HG03571 (cell line): ENCODE measurements at regions not wholly inside any gene's neighbourhood (a gene's known extent, or its start where the extent isn't known, plus 50 kb on each side); places are given as distances from the start of the nearest gene placed in this dataset.

Experiments
- ATAC-seq: cut with Tn5 transposase; IDR thresholded peaks from one replicate; pipeline ENCODE4 v1.9.1; 2021; ENCODE audit not compliant: unreplicated experiment

DNA sequence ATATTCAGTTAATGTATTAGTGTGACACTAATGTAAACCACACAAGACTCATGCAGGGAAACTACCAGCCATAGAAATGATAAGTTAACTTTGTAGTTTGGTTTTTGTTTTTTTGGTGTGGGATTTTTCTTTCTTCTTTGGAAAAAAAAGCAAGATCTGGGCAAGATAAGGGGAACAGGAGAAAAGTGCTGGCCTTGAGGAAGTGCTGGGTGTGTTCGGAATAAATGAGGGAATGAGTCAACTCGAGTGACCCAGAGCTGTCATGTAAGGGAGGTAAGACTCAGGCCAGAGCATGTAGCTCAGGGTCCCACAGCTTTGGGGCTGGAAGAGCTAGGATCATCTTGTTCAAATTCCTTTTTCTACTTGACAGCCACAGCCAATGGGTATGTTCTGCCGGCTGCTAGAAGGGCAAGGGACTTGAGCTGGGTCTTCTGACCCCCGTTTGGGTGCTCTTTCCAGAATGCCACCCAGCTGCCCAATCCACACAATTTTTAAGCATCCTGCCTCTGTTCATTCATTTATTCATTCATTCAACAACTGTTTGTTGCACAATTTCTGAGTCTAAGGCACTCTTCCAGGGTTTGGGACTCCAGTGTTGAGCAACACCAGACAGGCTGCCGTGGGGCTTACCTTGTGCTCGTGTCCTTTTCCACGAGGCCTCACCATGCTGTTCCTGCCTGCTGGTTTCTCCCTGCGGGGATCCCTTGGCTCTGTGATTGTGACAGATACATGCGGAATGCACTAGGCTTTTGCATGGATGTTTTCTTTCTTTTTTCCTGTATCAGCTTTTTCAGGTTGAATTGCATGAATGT, 54.5 kb downstream of the CLDN34 start:
- ATAC-seq = no peak

DNA sequence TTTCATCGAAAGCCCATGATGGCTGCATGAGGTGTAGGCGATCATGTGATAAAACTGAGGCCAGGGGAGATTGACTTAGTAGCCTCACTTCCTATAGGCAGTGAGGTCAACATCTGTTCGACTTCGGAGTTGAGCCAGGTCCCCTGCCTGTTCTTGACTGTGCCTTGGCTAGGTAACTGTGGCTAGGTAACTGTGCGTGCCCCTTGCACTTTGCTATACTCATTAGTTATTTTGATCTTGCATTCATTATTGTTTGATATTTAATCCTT, 55.0 kb downstream of the CLDN34 start:
- ATAC-seq = no peak

DNA sequence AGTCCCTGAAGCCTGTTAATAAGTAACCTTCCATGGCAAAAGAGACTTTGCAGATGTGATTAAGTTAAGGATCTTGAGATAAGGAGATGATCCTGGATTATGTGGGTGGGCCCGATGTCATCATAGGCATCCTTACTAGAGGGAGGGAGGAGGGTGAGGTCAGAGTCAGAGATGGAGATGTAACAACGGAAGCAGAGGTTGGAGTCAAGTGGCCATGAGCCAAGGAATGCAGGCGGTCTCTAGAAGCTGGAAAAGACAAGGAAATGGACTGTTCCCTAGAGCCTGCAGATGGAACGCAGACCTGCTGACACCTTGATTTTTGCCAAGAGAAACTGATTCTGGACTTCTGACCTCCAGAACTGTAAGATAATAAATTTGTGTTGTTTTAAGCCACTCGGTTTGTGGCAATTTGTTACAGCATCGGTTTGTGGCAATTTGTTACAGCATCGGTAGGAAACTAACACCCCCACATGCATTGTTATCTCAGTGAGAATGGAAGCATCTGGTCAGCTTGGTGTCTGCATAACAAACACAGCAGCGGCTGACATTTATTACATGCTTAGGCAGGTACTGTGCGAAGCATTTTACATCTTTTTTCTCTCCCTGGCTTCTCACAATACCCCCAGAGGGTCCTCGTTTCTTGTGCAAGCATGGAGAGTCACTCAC, 55.6 kb downstream of the CLDN34 start:
- no peak for ATAC-seq

DNA sequence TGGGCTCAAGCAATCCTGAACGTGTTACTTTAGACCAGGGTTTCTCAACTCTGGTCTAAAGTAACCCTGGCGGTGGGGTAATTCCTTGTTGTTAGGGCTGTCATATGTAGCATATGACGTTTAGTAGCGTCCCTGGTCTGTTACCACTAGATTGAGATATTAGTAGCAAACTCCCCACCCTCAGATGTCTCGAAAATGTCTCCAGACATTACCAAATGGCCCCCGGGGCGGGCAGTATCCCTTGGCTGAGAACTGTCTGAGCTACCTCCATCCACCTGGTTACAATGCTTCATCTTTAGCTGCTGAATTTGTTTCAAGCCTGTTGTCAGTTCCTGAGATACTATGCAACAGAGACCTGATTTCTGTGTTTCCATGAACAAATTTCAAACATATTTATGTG, 56.7 kb downstream of the CLDN34 start:
- no peak for ATAC-seq

DNA sequence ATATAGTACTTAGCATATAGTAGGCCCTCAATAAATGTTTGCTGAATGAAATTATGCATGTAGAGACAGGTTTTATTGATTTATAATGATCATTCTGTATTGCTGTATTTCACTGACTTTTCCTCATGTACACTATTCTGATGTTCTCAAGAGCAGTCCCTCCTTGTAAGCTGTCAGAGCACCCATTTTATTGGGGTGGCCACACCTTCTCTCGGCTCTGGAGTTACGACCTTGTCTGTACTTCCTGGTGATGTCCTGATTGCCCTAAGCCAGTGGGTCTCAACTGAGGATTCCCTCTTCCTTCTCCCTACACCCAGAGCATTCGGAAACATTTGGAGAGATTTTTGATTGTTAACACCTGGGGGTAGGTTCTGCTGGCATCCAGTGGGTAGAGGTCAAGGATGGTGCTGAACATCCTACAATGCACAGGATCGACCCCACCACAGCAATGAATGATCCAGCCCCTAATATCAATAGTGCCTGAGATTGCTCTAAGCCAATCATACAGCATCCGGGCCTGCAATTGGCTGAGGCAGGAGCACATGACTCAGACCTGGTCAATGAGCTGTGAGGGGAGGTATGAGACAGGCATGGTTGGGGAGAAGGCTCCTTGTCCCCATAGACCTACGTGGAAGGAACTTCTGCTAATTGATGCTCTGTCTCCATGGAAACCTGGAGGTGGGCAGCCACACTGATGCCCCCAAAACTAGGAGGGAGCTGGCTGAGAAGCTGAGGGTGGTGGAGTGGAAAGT, 58.8 kb downstream of the CLDN34 start:
- no peak for ATAC-seq

DNA sequence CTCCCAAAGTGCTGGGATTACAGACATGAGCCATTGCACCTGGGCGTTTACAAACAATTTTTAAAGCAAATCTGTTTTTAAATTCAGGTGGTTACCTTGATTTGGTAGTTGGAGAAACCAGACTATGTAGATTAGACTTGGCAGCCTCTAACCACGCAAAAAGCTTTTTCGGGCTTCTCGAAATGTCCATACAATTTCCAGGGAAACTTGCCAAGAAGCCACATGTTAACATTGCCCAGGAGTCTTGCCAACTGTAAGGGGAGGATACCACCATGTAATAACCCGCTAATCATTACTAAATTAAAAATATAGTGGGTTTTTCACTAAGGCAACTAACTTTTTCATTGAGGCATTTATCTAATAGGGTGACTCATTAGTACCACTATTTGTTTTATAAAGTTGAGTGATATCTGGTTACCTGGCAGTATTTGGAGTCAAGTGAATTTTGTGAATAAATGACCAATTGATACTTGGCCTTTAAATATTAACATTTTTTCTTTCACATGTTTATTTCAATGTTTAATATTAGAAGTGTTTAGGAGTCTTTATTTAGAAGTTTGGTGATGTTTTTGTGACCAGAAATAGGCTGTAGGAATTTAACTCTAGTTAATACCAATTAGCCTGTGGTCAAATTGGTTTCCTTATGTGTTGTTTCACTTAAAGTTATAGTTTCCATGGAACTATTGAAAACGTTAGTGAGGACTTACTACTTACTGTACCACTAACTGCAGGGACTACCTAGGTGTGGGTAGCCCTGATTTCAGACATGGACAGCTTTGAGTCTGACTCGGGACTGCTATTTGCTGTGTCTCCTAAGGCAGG, 61.3 kb downstream of the CLDN34 start:
- no peak for ATAC-seq

DNA sequence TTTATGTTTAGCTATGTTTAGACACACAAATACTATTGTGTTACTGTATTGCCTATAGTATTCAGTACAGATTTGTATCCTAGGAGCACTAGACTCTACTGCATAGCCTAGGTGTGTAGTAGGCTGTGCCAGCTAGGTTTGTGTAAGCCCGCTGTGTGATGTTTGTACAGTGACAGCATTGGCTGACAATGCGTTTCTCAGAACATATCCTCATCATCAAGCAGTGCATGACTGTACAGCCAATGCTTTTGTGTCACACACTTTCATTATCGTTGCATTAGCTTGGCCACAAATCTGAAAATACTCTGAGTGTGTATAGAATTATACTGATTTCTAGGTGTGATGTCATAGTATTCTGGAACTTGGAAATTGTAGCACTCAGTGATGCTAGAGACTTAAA, 63.4 kb downstream of the CLDN34 start:
- no peak for ATAC-seq

DNA sequence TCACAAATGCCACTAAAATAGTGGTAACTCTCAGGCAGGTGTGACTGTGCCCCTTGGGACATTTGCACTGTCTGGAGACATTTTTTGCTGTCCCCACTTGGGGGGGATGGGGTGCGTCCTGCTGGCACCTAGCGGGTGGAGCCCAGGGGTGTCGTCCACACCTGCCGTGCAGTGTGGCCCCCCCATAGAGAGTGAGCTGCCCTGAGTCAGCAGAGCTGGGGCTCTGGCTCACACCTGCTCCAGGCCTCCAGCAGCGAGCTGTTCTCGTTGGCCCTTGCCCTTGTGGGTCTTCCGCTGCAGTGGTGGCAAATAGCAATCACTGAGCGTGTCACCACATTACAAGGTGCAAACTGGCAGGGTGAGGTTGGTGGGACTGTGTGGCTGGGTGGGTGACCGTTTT, 64.6 kb downstream of the CLDN34 start:
- ATAC-seq = no peak

DNA sequence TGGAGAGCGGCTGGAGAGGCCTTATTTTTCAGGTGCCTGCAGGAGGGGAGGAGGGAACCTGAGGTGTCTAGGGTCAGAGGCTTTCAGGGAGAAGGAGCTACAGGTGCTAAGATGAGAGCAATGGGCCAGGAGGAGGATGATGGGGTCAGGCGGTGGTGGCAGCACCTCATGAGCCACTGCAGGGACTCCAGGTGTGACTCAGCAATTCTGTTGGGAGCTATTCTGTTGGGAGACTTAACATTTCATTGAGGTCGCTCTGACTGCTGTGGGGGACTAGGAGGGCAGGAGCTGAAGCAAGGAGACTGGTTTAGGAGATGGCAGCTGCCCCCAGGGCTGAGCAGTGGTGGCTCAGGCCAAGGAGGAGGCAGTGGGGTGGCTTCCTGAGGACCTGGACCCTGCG, 65.0 kb downstream of the CLDN34 start:
- ATAC-seq = no peak

DNA sequence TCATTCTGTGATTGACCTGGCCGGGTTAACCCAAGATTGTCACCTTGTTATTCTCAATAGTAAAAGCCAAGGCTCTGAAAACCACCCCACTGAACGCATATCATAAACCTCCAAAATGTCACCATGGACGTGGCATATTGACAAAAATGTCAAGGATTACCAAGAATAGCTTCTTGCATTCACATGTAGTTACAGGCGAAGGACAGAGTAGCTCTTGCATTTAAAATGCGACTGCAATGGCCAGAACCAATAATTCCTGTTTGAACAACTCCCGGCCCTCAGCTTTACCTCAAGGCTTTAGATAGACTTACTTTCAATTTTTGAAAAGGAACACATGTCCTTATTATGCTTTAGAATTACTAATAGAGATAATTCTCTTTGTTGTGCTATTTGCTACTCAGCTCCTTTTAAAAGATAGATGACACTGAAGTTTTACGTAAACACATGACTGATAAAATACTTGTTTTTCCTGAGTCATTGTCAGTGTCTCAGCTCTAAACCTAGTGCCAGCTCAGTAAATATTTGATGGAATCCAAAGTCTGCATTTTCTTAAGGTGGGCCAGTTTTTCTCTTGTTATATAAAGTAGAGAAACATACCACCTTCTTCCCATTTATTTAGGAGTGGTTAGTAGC, 66.3 kb downstream of the CLDN34 start:
- no peak for ATAC-seq

DNA sequence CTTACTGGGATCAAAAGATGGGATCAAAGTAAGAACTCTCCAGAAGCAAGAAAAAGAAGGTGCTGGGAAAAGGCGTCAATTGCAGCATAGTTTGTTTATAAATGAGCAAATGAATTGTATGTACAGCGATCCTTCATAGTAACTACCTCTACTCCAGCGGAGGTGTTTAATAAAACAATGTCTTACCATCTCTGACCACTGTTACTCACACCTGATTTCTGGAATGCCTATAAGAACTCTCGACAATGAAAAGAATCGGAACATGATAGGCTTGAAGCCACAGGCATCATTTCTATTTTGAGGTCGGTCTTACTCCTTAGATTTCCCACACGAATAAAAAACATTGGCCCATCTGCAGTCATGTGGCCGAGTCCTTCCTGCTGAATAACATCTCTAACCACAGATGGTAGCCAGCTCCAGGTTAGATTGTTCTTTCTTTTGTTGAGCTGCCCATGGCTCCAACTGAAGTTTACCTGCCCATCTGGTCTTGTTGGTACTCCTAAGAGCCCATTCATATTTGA, 67.6 kb downstream of the CLDN34 start:
- no peak for ATAC-seq

DNA sequence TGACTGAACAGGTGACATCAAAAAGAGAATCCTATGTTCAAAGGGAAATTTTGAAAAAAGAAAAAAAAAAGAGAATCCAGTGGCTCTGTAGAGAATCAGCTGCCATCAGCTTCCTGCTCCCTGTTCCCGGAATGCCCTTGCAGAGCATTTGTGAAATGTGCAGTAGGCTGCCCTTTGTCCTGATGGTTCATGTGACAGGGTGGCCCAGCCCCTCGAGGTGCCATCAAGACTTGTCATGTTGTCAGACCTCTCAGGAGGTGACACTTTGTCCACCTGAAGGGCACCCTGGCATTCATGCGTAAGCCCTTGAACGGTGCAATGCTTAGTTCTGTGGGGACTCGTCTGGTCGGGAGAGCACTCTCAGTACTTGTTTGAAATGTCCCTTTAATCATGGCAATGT, 71.4 kb downstream of the CLDN34 start:
- no peak for ATAC-seq

DNA sequence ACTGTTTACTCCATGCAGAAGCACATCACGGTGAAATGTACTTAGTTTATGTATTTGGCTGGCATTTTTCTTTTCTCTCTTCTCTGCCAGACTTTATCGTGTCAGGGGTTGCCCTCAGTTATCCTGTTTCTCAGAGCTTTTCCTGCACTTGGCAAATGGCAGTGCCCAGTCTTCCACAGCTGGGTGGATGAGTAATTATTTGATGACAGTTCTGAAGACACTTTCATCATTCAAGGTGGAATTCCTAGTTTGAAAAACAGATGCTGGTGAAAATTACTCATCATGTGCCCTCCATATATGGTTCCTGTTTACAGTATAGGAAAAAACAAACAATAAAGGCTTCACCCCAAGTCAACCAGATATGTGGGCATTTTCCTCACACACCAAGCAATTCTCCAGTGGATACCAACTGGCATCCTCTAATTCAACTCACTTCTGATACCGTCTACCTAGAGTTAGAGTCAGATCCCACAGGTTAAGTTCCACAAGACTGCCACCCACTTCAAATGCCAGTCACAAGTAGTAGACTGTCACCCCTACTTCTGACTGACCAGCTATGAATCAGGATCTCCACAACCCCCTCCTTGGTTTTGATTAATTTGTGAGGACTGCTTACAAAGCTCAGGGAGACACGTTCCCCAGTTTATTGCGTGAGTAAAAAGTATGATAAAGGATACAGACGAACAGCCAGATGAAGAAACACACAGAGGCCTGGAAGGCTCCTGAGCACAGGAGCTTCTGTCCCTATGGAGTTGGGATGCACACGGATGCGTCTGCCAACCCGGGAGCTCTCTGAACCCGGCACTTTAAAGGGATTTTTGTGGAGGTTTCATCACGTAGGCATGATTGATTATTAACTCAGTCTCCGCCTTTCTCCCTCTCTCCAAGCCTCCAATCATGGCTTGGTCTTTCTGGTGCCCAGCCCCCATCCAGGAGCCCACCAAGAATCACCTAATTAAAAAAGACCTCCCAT, 72.9 kb downstream of the CLDN34 start:
- no peak for ATAC-seq

DNA sequence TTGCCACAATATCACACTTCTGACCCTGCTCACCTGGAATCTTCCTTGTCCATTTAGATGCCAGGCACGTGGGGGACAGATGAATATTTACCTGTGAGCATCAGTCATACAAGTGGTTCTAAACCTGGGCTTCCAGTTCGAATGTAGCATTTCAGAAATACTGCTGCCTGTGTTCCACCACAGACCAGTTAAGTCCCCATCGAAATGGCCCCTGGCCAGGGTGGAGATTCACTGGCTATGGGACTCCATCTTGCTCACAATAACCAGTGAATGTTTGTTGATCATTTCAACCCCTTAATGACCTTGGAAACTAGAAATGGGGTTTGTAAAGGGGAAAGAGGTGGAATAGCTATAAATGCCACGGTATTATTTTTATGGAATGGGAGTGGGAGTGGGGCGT, 73.8 kb downstream of the CLDN34 start:
- ATAC-seq = no peak

DNA sequence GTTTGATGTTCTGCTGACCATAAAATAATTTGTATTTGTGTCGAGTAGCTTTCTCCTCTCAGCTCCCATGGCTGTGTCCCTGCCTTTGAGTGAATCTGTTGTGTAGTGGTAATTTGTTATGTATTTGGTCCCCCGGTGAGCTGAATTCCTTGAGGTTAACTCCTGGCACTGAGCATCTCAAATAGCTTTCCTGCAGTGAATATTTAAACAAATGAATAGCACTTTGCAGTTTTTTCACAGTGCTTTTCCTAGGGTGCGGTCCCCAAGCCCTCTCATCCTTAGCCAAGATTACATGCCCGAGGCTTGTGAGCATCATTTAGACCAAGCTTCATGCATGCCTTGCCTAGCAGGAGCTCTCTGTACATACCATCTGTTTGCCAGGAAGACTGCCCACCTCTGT, 74.2 kb downstream of the CLDN34 start:
- ATAC-seq = no peak

DNA sequence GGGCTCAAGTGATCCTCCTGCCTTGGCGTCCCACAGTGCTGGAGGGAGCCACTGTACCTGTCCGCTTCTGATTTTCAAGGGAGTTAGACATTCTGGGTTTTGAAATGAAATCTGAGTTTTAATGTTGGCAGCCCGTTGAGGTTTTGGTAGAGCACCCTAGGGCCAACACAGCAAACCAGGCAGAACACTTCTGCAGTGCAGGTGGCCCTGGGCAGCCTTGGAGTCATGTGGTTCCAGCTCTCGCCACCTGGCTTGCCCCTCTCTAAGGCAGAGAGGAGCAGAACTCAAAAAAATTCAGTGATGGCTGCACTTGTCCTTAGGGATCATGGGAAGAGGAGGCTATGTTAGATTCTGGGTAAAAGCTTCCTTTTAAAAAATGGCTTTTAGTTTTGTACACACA, 74.9 kb downstream of the CLDN34 start:
- ATAC-seq = no peak

DNA sequence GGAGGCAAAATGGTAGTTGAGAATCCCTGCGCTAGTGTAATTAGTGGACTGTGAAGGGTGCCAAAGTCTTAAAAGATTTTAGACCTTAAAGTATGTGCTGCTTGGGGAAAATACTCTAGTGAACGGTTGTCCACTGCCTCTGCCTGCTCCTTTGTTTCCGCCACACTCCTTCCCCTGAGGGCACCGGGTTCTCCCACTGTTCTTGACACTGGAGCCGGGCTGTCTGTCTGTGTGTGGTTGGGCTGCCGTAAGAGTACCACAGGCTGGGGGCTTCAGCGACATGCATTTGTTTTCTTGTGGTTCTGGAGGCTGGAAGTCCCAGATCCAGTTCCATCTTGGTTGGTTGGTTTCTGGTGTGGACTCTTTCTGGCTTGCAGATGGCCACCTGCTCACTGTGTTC, 76.2 kb downstream of the CLDN34 start:
- no peak for ATAC-seq

DNA sequence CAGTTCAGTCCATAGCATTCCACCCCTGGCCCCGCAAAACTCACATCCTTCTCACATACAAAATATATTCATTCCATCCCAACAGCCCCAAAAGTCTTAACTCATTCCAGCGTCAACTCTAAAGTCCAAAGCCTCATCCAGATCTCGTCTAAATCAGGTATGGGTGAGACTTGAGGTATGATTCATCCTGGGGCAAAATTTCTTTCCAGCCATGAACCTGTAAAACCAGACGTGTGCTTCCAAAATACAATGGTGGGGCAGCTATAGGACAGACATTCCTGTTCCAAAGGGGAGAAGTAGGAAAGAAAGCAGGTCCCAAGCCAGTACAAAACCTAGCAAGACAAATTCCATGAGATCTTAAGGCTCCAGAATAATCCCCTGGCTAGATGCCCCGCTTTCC, 76.9 kb downstream of the CLDN34 start:
- ATAC-seq = no peak

DNA sequence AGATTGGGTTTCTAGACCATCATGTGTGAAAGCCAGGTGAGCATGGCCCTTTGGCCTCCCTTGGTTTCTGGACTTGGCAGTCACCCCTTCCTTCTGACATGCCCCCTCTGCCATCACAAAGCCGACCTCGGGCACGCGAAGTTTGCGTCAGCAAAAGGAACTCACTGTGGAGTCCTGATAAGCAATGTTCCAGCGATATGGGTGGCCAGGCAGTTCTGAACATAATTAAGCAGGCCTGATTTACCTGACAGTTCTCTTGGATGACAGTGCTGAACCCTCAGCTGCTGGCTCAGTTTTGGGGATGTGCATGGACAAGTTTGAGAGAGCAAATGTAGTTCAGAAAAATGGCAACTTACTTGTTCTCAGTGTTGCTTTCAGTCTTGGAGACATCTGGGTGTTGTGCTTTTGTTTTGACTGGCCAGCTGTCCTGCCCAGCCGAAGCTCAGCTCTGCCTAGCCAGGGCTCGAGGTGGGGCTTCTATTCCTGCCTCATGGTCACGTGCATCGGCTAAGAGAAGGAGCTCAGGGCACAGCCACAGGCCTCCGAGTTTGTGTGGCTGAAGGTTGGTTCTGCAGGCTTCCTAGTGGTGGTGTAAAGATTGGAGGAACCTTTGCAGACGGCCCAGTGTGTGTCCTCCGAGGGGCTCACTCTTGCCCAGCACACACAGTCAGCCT, 78.3 kb downstream of the CLDN34 start:
- no peak for ATAC-seq
